H9 (cell line): ENCODE measurements at regions not wholly inside any gene's neighbourhood (a gene's known extent, or its start where the extent isn't known, plus 50 kb on each side); places are given as distances from the start of the nearest gene placed in this dataset.

Experiments used
- DNase-seq: peaks from one replicate; pipeline ENCODE4 v3.0.0-alpha.2; 2017
- H2AFZ ChIP-seq: one replicate; pipeline ENCODE4 v1.6.1; 2013; ENCODE audit warnings: mild to moderate bottlenecking, low read length, control low read depth, moderate library complexity
- H2AK5ac ChIP-seq: 2 replicates; pipeline ENCODE4 v1.6.1; 2013; ENCODE audit warnings: low read length, control low read depth, mixed read lengths; ENCODE audit not compliant: insufficient read length
- H2BK120ac ChIP-seq: one replicate; pipeline ENCODE4 v1.6.1; 2013; ENCODE audit warnings: low read depth, mild to moderate bottlenecking, low read length, control low read depth, inconsistent platforms; ENCODE audit not compliant: poor library complexity, severe bottlenecking
- H2BK12ac ChIP-seq: 2 replicates; pipeline ENCODE4 v1.6.1; 2013; ENCODE audit warnings: low read length, control low read depth, mixed read lengths, low read depth; ENCODE audit not compliant: insufficient read length
- H2BK15ac ChIP-seq: 2 replicates; pipeline ENCODE4 v1.6.1; 2013; ENCODE audit warnings: low read depth, low read length, control low read depth
- H2BK20ac ChIP-seq: one replicate; pipeline ENCODE4 v1.6.1; 2013; ENCODE audit warnings: low read depth, mild to moderate bottlenecking, low read length, control low read depth, inconsistent platforms; ENCODE audit not compliant: poor library complexity, severe bottlenecking
- H2BK5ac ChIP-seq: 2 replicates; pipeline ENCODE4 v1.6.1; 2013; ENCODE audit warnings: low read length, control low read depth, mixed read lengths; ENCODE audit not compliant: insufficient read length
- H3K14ac ChIP-seq: 2 replicates; pipeline ENCODE4 v1.6.1; 2013; ENCODE audit warnings: low read length, control low read depth; ENCODE audit not compliant: insufficient read depth
- H3K18ac ChIP-seq: 2 replicates; pipeline ENCODE4 v1.6.1; 2013; ENCODE audit warnings: low read depth, mild to moderate bottlenecking, mixed read lengths, low read length, control low read depth; ENCODE audit not compliant: insufficient read length
- H3K23ac ChIP-seq: 2 replicates; pipeline ENCODE4 v1.6.1; 2013; ENCODE audit warnings: low read length, control low read depth, mixed read lengths, low read depth; ENCODE audit not compliant: insufficient read length
- H3K23me2 ChIP-seq: 2 replicates; pipeline ENCODE4 v1.6.1; 2013; ENCODE audit warnings: low read depth, mild to moderate bottlenecking, mixed read lengths, low read length, control low read depth; ENCODE audit not compliant: insufficient read length, poor library complexity, severe bottlenecking
- H3K27ac ChIP-seq: 2 replicates; pipeline ENCODE4 v1.5.1; 2013; ENCODE audit warnings: low read length, control low read depth, mixed read lengths, low read depth; ENCODE audit not compliant: insufficient read length
- H3K27me3 ChIP-seq: 2 replicates; pipeline ENCODE4 v1.6.1; 2013; ENCODE audit warnings: low read length, control low read depth, inconsistent platforms; ENCODE audit not compliant: insufficient read depth
- H3K4ac ChIP-seq: 2 replicates; pipeline ENCODE4 v1.6.1; 2013; ENCODE audit warnings: low read depth, mild to moderate bottlenecking, control low read depth, inconsistent platforms, low read length, moderate library complexity
- H3K4me1 ChIP-seq: 2 replicates; pipeline ENCODE4 v1.6.1; 2013; ENCODE audit warnings: low read length, control low read depth, inconsistent platforms; ENCODE audit not compliant: insufficient read depth
- H3K4me2 ChIP-seq: 2 replicates; pipeline ENCODE4 v1.6.1; 2013; ENCODE audit warnings: low read length, control low read depth, mixed read lengths; ENCODE audit not compliant: insufficient read length, insufficient read depth
- H3K56ac ChIP-seq: 2 replicates; pipeline ENCODE4 v1.6.1; 2013; ENCODE audit warnings: low read depth, mild to moderate bottlenecking, mixed read lengths, low read length, control low read depth; ENCODE audit not compliant: insufficient read length
- H3K79me1 ChIP-seq: 2 replicates; pipeline ENCODE4 v1.6.1; 2013; ENCODE audit warnings: low read depth, mild to moderate bottlenecking, moderate library complexity, low read length, control low read depth, inconsistent platforms; ENCODE audit not compliant: insufficient read depth, poor library complexity, severe bottlenecking
- H3K79me2 ChIP-seq: 2 replicates; pipeline ENCODE4 v1.6.1; 2013; ENCODE audit warnings: low read length, control low read depth, inconsistent platforms; ENCODE audit not compliant: insufficient read depth
- H3K9ac ChIP-seq: 2 replicates; pipeline ENCODE4 v1.6.1; 2013; ENCODE audit warnings: low read length, control low read depth, mixed read lengths; ENCODE audit not compliant: insufficient read length; ENCODE audit errors: extremely low read depth
- H3K9me3 ChIP-seq: one replicate; pipeline ENCODE4 v1.6.1; 2013; ENCODE audit warnings: low read depth, low read length, inconsistent platforms; ENCODE audit not compliant: control insufficient read depth
- H3T11ph ChIP-seq: one replicate; pipeline ENCODE4 v1.6.1; 2013; ENCODE audit warnings: mild to moderate bottlenecking, low read length, control low read depth, inconsistent platforms
- H4K20me1 ChIP-seq: one replicate; pipeline ENCODE4 v1.6.1; 2013; ENCODE audit not compliant: control insufficient read depth, insufficient read length, insufficient read depth
- H4K5ac ChIP-seq: 2 replicates; pipeline ENCODE4 v1.6.1; 2013; ENCODE audit warnings: low read depth, mild to moderate bottlenecking, mixed read lengths, low read length, control low read depth; ENCODE audit not compliant: insufficient read length
- H4K8ac ChIP-seq: replicated peaks from 2 replicates; pipeline ENCODE4 v1.6.1; 2013; ENCODE audit warnings: low read length, control low read depth, mixed read lengths, low read depth; ENCODE audit not compliant: insufficient read length
- H4K91ac ChIP-seq: 2 replicates; pipeline ENCODE4 v1.6.1; 2013; ENCODE audit warnings: low read depth, mild to moderate bottlenecking, moderate library complexity, mixed read lengths, low read length, control low read depth; ENCODE audit not compliant: insufficient read length
- H3K27ac Mint-ChIP-seq, 3 experiments: 2 replicates in 2 of 3; 3 replicates in 1 of 3; pipeline ENCODE4 v1.8.0; 2020 to 2021; ENCODE audit warnings: mixed read lengths in 3 of 3, mild to moderate bottlenecking in 1 of 3, moderate library complexity in 1 of 3
- H3K27me3 Mint-ChIP-seq: 2 replicates; pipeline ENCODE4 v1.8.0; 2021; ENCODE audit warnings: low read depth, mild to moderate bottlenecking, moderate library complexity, mixed read lengths
- H3K36me3 Mint-ChIP-seq, 3 experiments: 2 replicates in 2 of 3; 3 replicates in 1 of 3; pipeline ENCODE4 v1.8.0; 2020 to 2021; ENCODE audit warnings: low read depth in 3 of 3, mixed read lengths in 3 of 3; ENCODE audit not compliant: insufficient read depth in 1 of 3
- H3K4me1 Mint-ChIP-seq, 2 experiments: 2 replicates each; pipeline ENCODE4 v1.8.0; 2020; ENCODE audit warnings: mixed read lengths in 2 of 2
- H3K4me3 Mint-ChIP-seq, 2 experiments: 2 replicates in 1 of 2; 3 replicates in 1 of 2; pipeline ENCODE4 v1.8.0; 2020 to 2021; ENCODE audit warnings: mild to moderate bottlenecking in 2 of 2, mixed read lengths in 2 of 2, moderate library complexity in 1 of 2
- H3K9me3 Mint-ChIP-seq, 2 experiments: 2 replicates in 1 of 2; 3 replicates in 1 of 2; pipeline ENCODE4 v1.8.0; 2020; ENCODE audit warnings: mild to moderate bottlenecking in 2 of 2, mixed read lengths in 2 of 2, moderate library complexity in 1 of 2
- WGBS: extraction: QIAGEN DNeasy Blood & Tissue Kit; methylation state at CpG from one replicate; pipeline ENCODE4 v1.1.7; 2013; ENCODE audit warnings: missing lambda C conversion rate, low lambda C conversion rate, mixed read lengths; ENCODE audit not compliant: insufficient read length; ENCODE audit errors: extremely low coverage; 5-methylcytosine and 5-hydroxymethylcytosine counted together
- TF ChIP-seq, protein P1 (sequence below): fragments of 200-600 bp; sonication (generic); conservative IDR thresholded peaks from 3 replicates; pipeline ENCODE4 v1.8.0; 2021; ENCODE audit warnings: antibody characterized with exemption, mild to moderate bottlenecking

DNA sequence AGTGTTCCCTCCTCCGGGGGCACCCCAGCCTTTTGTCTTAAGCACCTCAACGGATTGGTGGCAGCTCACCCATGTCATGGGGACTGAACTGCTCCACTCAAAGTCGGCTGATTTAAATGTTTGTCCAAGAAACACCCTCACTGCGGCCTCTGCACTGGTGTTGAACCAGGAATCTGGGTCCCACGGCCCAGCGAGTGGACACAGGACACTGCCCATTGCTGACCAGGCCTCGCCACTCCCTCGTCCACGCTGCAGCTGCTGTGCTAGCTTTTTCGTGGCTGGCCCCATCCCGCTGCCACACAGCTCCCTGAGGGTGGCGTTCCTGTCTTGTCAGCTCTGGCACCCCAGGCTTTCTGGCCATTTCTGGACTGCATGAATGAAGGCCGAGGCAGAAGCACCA lies 646.2 kb downstream of the BRD1 start:
- no peak overlapping the region for H3K27ac ChIP-seq
- no peaks in the 10 kb centered on the region; a peak in 1 of 7 replicates for H3K36me3 Mint-ChIP-seq
- no peak overlapping the region for H3K27ac Mint-ChIP-seq

More for the DNA sequence above, 646.2 kb downstream of the BRD1 start:
- DNase-seq: no peak
- Histone ChIP-seq H3K23me2 (no peaks in the 10 kb centered on the region), H3K18ac (no peak overlapping the region), H3K4me2 (no peak overlapping the region), H3K27me3 (no peaks in the 10 kb centered on the region), H3K9ac (no peak overlapping the region), H3T11ph (no peak overlapping the region), H3K23ac (no peak overlapping the region), H2AFZ (no peak overlapping the region), H3K4me1 (no peaks in the 10 kb centered on the region), H2BK15ac (no peak overlapping the region), H4K5ac (no peak overlapping the region), H4K20me1 (no peaks in the 10 kb centered on the region), H2BK12ac (no peak overlapping the region), H4K8ac (no peak overlapping the region), H3K14ac (peak overlapping the region; percentile 34; the same call in 1 of the 2 replicates), H4K91ac (no peak overlapping the region), H2BK5ac (no peak overlapping the region), H3K4ac (no peak overlapping the region), H3K79me1 (no peaks in the 10 kb centered on the region), H3K79me2 (no peaks in the 10 kb centered on the region), H3K56ac (no peak overlapping the region), H2BK20ac (no peak overlapping the region), H3K9me3 (no peaks in the 10 kb centered on the region), H2BK120ac (no peak overlapping the region), H2AK5ac (no peak overlapping the region)
- H3K4me1 Mint-ChIP-seq: peaks cover 2 to 6% of the 10 kb centered on the region in 2 experiments
- no peak overlapping the region for H3K4me3 Mint-ChIP-seq
- WGBS: no CpG with 5 or more reads among the region's 13 CpGs
- H3K9me3 Mint-ChIP-seq: peaks cover 0 to 6% of the 10 kb centered on the region in 2 experiments; a peak in 4 of 5 replicates
- H3K27me3 Mint-ChIP-seq: peaks cover 14% of the 10 kb centered on the region
- TF ChIP-seq, protein P1, sequence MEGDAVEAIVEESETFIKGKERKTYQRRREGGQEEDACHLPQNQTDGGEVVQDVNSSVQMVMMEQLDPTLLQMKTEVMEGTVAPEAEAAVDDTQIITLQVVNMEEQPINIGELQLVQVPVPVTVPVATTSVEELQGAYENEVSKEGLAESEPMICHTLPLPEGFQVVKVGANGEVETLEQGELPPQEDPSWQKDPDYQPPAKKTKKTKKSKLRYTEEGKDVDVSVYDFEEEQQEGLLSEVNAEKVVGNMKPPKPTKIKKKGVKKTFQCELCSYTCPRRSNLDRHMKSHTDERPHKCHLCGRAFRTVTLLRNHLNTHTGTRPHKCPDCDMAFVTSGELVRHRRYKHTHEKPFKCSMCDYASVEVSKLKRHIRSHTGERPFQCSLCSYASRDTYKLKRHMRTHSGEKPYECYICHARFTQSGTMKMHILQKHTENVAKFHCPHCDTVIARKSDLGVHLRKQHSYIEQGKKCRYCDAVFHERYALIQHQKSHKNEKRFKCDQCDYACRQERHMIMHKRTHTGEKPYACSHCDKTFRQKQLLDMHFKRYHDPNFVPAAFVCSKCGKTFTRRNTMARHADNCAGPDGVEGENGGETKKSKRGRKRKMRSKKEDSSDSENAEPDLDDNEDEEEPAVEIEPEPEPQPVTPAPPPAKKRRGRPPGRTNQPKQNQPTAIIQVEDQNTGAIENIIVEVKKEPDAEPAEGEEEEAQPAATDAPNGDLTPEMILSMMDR: no peak
